ENCODE measurements at regions not wholly inside any gene's neighbourhood (a gene's known extent, or its start where the extent isn't known, plus 50 kb on each side); places are given as distances from the start of the nearest gene placed in this dataset.

DNA sequence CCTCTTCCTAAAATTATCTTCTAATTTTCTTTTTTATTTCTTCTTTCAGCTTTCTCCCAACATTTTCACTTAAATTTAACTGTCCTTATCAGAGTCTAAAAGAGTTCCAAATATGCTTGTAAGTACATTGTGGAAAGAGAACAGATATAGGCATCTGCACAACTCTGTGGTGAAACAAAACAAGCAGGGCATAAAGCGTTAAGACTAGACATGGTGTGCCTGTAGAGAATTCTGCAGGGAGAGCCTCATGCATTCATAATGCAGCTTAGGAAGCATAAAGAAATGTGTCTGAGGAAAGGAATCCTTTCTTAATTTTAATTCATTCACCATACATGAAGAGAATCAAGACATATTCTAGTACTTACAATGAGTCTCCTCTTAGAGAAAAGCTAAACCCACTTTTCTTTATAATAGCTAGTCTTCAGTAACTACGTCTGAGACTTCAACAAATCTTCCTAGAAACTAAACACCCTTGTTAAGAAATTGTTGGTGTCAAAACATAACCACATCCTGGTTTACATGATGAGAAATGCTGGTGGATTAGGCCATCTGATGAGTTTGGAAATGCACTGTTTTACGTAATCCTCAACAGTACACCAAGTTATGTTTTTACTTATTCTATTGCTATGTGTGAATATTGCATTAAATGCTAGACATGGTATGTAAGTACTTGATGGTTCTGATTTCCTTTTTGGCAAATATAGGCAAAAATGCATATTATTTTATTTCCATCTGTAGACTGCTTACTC is 307.8 kb upstream of the GIMD1 start:
- DNase-seq: no peak

GRCh38 chr4:106671716-106672115 is 303.1 kb upstream of the GIMD1 start:
- DNase-seq: no peak

GRCh38 chr4:106670976-106671375 is 302.4 kb upstream of the GIMD1 start:
- DNase-seq: no peak

DNA sequence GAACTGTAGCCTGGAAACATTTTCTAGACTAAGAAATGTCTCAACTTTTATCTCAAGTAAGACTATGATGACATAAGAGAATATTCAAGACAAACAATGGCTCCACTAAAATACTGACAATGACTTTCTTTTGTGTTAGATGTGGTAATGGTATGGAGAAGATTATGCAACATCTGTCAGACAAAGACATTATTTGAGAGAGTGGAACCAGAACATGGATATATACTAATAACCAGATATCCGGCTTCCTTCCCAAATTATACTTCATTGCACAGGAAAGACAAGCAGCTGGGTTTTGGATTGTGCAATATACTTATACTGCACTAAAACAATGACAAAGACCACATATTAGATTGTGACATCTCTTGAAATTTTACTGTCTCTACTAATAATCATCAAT is 290.8 kb upstream of the GIMD1 start:
- DNase-seq: no peak

GRCh38 chr4:106652095-106652494 is 283.5 kb upstream of the GIMD1 start:
- DNase-seq: no peak

DNA sequence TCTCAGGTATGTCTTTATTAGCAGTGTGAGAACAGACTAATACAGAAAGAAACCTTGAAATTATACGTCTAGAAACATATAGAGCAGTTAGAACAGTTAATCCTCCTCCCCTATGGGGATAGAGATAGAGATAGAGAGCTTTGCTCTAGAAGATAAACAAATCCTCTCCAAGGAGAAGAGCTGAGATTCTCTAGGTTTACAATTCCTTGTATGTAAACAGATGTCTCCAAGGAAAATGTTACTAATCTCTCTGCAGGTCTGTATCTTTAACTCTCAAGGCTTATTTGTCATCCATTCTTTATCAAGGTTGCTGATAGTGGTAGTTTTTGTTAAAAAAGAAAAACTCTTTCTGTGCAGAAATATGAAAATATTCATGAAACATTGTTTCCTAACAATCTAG is 282.1 kb upstream of the GIMD1 start:
- no peak for DNase-seq

DNA sequence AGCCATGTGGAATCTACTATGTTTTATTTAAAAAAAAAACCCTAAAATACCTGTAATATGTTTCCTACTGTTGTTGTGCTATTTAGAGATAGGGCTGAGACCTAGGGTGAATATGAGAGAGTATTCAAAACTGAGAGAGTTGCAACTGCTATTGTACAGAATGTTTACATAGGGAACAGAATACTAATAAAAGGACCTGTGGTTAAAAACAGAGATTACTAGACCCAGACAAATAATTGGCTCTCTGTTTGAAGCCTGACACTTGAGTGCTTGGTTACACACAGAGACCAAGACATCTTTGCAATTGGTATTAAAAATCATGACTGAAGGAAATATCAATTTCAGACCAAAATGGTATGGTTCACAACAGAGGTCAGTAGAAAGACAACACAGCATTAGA is 278.9 kb upstream of the GIMD1 start:
- DNase-seq: no peak

GRCh38 chr4:106629268-106629625 is 260.7 kb upstream of the GIMD1 start:
- no peak for DNase-seq

DNA sequence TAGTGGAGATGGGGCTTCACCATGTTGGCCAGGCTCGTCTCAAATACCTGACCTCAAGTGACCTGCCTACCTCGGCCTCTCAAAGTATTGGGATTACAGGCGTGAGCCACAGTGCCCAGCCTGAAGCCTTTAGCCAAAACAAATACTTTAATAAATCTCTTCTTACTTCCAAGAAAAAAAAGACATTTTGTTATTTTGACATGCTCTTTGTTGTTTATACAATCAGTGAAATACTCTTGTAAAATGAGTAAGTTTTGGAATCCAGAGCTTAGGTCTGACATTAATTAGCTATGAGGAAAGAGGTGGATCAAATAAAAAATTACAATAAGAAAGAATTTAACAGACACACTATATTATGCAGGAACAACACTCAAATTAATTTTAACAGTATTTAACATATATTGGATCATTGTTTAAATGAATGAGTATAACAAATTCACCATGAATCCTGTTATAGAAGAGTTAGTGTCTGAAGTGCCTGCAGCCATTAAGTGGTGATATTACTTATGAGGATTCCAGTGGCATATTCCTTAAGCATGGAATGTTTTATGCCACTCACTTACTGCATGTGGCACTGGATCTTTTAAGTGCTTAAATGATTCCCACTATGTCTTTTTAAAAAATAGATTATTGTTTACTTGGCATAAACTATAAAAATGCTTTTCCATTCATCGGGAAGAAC is 260.1 kb upstream of the GIMD1 start:
- no peak for DNase-seq

- DNase-seq: no peak
Observed at GRCh38 chr4:106627051-106627450, 258.5 kb upstream of the GIMD1 start.

- DNase-seq: no peak
Observed at GRCh38 chr4:106624671-106625070, 256.1 kb upstream of the GIMD1 start.

DNA sequence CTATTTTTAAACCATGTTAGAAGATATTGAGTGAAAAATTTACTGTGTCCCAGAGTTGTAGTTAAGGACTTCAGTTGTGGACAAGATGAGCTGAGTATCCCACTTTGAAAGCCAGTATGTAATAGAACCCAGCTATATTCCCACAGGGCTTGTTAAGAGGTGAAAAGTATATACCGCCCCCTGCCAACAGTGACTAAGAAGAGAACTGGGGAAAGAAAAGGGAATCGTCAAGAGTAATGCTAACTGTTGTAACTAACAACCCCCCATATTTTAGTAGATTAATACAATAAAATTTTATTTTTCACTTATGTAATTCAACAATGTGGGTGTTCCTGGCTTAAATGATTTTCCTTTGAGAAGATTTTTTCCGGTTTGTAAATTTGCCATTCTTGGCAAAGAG is 250.4 kb upstream of the GIMD1 start:
- DNase-seq: no peak

- no peak for DNase-seq
Observed at GRCh38 chr4:106615961-106616360, 247.4 kb upstream of the GIMD1 start.

DNA sequence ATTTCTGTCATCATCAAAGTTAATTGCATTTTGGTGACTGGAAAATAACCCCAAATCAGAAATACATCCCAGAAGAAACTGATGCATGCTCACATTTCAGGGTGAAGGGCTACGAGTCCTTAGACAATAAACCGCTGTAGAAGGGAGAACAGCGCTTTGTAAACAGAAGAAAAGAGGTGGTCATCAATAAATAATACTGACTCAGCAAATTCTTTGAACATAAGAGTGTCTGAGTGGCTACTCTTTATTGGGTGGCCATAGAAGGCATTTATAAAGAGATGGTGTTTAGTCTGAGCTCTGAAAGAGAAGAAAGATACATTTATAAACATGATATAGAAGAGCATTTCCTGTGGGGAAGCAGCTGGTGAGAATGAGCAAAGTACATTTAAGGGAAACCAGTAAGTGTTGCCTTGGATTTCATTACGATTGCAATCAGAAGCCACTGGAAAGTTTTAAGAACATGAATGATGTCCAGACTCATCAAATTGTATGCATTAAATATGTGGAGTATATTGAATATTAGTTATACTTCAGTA is 246.9 kb upstream of the GIMD1 start:
- no peak for DNase-seq

- no peak for DNase-seq
Observed at GRCh38 chr4:106614441-106614840, 245.9 kb upstream of the GIMD1 start.

- no peak for DNase-seq
Observed at GRCh38 chr4:106609917-106610316, 241.3 kb upstream of the GIMD1 start.

- no peak for DNase-seq
Observed at GRCh38 chr4:106607558-106607957, 239.0 kb upstream of the GIMD1 start.

GRCh38 chr4:106604319-106605051 is 235.9 kb upstream of the GIMD1 start:
- DNase-seq: no peak

- DNase-seq: no peak
Observed at GRCh38 chr4:106603471-106603870, 234.9 kb upstream of the GIMD1 start.

- DNase-seq: no peak
Observed at GRCh38 chr4:106602711-106603110, 234.1 kb upstream of the GIMD1 start.

GRCh38 chr4:106601519-106601918 is 232.9 kb upstream of the GIMD1 start:
- no peak for DNase-seq

DNA sequence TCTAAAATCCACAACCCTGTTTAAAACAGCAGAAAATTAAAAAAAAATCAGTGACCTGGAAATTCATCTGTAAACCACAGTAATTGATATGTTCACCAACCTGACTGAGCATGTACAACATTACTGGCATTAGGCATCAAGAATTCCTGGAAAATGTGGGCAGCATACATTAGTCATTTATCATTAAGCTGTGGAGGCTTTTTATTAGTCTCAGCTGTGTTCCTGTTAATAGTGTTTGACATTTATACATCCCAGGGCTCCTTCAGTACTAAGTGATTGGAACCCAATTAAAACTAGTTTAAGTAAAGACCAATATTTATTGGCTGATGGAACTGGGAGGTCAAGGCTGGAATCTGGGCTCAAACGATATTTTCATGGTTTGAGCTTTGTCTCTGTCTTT is 227.3 kb upstream of the GIMD1 start:
- no peak for DNase-seq

GRCh38 chr4:106594291-106594952 is 225.8 kb upstream of the GIMD1 start:
- no peak for DNase-seq
